Urothelium cell line (cell line): ENCODE measurements at regions not wholly inside any gene's neighbourhood (a gene's known extent, or its start where the extent isn't known, plus 50 kb on each side); places are given as distances from the start of the nearest gene placed in this dataset.
A peak's percentile ranks its signal among the peaks of the same experiment; 100 is the strongest.

Source experiments
- DNase-seq: peaks from one replicate; pipeline ENCODE4 v3.0.0; 2011; ENCODE audit warnings: low spot score, mixed read lengths
- FAIRE-seq: peaks from 2 replicates; lab custom pipeline; 2011; peaks lifted over from hg19 to GRCh38; lab: Jason Lieb, UNC

DNA sequence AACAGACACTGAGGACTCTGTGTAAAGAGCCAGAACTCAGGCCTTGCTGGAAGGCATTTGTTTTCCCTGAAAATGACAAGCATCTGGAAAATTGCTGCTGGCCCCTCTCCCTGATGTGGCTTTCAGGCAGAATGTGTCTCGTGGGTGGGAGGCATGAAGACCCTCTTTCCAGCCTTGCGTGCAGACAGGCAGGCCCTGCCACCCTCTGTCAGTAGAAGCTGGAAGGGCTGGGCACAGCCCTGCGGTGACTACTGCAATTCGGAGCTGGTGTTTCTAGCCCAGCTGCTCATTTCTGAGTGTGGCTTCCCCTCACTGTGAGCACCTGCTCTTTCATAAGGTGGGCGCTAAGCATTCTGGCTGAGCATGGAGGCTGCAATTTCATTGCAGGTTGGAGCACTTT, 349.9 kb downstream of the PTPRU start:
- no peak for FAIRE-seq

DNA sequence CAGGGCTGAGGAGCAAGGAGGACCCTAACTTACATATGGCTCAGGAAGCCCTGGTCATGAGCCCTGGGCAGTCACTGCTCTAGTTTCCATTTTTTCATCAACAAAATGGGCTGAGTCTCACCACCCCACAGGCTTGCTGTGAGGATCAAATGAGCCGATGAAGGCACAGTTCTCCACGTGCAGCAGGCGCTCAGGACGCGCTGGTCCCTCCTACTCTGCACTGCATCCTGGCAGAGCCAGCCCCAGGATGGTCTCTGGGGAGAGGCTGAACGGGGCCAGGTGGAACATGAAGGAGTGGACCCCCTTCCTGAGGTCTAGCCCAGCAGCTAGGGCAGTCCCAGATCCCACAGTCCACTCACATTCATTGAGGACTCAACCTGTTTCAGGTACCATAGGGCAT, 349.3 kb downstream of the PTPRU start:
- FAIRE-seq (no peak), DNase-seq (no peak)

More for the DNA sequence above, 349.9 kb downstream of the PTPRU start:
- DNase-seq, result no peak

DNA sequence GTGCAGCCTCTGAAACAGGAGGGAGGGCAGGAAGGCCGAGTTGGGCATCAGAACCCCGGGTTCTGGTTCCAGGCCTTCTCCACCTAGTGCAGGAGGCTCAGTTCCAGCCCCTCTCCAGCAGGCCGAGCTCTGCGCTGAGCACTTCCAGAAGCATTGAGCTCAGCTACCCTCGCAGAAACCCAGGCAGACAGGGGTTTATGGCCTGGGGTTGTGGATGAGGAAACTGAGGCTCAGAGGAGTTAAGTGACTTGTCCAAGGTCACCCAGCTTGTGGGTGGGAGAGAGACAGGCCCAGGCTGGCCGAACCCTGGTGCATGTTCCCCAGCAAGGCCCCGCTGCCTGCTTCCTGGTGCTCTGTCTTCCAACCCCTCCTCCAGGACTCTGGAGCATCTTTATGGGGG, 348.9 kb downstream of the PTPRU start:
- no peak for FAIRE-seq
- no peak for DNase-seq

DNA sequence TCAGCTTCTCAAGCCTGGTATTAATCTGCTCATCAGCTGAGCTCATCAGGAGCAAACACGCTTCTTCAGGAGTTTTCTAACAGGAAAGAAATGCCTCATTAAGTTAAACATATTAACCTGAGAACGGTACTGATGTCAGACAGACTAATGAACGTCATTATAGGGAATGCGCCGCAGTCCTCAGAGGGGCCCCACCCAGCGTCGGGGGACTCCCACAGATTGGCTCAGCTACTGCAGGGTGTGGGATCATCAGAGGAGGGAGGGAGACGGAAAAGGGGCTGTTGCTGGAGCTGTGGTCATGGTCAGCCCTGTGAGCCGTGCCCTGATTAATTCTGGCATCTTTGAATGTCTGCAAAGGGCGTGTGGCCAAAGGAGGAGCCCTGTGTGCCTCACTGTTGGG, 348.5 kb downstream of the PTPRU start:
- DNase-seq, result no peak
- no peak for FAIRE-seq

DNA sequence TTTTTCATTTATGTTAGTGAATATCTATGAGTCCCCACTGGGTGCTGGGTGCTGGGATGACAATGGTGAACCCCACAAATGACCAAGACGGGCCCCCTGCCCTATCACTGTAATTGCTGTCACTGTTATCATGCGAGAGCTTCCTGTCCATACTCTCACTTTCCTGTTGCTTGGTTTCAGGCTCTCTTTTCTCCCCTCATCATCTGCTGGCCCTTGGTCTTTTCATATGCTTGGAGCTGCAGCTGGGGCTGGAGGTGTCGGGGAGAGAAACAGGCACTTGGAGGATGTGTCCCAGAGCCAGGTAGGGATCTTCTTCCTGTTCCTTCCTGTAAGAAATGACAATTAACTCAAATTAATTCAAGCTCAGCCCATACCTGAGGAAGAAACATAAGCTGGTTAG, 348.0 kb downstream of the PTPRU start:
- FAIRE-seq (no peak), DNase-seq (no peak)

DNA sequence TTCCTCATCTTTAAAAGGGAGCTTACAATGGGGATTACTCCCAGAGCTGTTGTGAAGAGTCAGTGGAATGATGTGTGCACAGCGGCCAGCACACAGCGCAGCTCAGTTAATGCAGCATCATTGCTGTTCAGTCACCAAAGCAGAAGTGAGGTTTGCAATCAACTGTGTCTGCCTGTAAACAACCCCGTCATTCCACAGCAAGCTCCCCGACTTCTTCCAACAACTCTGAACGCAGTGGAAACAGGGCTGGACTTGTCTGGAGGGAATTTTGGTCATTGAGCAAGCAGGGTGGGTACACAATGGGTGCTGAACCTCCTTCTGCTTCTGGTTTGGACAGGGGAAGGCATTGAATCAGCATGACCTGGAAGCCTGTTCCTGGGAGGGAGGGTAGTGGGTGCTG, 347.4 kb downstream of the PTPRU start:
- DNase-seq (no peak), FAIRE-seq (no peak)

DNA sequence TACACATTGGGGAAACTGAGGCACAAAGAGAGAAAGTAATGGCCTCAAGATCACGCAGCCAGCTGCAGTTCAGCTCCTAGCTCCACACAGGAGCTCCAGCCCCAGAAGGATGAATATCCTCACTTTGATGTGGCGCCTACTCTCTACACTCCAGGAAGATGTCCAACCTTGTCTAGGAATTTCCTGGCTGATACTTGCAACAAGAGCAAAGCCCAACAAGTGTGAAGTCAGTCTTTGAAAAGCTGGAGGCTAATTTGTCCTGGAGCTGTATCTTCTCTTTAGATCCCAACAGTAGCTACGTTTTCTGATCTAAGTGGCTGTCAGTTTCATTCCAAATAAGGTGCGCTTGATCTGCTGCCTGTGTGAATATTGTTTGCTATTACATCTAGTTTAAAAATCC, 344.9 kb downstream of the PTPRU start:
- no peak for DNase-seq
- FAIRE-seq, result no peak

DNA sequence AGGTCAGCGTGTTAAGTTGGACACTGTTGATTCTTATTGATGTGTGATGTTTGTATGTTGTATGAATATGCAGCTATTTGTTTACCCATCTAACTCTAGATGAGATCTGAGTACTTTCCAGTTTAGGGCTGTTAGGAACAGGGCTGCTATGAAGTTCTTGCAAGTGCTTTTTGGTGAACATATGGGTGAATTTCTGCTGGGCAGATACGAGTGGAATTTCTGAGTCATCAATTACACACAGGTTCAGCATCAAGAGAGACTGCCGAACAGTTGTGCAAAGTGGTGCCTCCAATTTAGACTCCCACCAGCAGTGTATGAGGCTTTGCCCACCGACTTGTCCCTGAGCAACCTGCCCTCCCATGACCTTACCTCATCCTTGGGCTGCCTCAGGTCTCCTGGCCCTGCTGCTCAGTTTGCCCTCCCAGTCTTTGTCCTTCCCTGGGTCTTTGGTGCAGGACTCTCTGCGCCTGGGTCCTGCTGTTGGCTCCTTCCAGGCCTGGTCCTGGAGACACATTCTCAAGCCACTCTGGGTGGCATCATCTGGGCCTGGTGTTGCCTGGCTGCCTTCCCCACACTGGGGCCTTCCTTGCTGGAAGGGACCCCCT, 343.6 kb downstream of the PTPRU start:
- DNase-seq (peak; percentile 68), FAIRE-seq (peak; percentile 27)

DNA sequence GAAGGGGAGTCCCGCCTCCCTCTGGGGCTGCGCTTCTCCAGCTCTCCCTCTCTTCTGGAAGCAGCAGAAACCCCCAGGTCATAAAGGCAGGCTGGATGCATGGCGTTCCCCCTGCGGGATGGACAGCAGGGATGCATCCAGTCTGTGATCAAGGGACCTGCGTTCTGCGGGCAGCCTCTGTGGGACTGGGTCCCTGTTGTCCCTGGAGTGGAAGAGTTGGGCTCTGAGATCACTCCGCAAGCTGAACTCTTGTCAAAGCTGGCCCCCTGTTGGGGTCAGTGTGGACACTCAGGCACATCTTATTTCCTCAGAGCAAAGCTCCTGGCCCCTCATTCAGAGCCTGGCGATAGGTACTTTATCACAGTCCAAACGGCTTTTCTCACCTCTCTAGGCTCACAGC, 341.2 kb downstream of the PTPRU start:
- FAIRE-seq (no peak), DNase-seq (no peak)

DNA sequence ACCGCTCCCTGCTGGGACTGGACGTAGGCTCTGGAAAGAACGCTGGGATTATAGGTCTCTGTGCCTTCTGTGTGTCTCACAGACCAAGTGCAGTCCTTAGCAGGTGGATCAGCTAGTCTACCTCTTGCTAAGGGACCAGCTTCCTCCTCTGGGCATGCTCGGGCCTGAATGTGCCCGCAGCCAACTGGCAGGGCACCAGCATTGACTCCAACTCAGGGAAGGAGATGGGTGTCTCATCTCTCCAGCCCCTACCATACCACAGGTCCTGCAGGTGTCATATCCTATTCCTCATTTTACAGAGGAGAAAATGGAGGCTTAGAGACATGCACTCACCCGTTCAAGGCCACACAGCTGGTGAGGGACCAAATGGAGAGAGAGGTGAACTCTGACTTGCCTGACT, 340.2 kb downstream of the PTPRU start:
- no peak for DNase-seq
- FAIRE-seq, result no peak

DNA sequence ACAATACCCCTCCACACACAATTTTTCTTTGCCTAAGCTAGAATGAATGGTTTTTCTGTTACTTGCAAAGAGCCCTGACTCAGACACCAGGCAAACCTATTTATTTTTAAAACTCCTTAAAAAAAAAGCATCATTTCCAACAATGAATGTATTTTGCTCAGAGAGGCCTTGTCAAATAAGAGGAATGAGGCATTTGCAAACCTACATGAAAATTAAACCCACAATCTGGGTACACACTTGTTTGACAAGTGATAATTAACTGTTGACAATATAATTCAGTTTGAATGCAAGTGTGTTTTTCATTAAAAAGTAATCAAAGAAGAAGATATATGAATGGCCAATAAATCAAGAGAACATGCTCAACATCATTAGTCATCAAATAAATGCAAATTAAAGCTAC, 339.5 kb downstream of the PTPRU start:
- FAIRE-seq, result no peak
- no peak for DNase-seq

DNA sequence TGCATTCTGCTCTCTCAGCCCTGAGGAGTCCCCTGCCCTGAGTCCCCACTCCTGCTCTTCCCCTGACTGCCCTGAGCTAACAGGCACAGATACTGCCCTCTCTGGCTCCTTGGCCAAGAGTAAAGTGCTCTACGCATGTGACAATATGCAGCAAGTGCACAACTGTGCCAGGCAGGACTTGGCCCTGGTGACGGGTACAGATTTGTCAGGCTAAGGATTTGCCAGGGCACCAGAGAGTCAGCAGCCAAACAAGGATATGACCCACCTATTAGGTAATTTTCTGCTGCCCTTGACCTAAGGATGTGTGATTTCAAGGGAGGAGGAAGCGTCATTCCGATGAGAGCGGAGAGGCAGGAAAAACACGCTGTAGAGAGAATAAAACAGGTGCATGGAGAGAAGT, 339.0 kb downstream of the PTPRU start:
- FAIRE-seq (peak; percentile 86), DNase-seq (no peak)

DNA sequence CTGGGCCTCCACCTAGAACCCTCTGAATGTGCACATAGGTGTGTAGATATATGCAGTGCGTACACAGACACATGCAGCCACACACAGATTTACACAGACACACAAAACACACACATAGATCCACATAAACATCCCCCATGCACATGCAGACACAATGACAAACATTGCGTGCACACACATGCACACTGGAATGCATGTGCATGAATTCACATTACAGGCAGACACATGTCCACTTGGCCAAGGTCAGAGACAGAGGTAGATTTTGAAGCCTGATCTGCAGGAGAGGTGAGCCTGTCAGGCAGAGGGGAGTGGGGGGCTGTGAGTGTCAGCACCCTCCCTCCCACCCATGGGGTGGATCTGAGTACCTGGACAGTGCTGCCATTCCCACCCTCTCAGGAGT, 338.5 kb downstream of the PTPRU start:
- FAIRE-seq (peak; percentile 90), DNase-seq (no peak)

DNA sequence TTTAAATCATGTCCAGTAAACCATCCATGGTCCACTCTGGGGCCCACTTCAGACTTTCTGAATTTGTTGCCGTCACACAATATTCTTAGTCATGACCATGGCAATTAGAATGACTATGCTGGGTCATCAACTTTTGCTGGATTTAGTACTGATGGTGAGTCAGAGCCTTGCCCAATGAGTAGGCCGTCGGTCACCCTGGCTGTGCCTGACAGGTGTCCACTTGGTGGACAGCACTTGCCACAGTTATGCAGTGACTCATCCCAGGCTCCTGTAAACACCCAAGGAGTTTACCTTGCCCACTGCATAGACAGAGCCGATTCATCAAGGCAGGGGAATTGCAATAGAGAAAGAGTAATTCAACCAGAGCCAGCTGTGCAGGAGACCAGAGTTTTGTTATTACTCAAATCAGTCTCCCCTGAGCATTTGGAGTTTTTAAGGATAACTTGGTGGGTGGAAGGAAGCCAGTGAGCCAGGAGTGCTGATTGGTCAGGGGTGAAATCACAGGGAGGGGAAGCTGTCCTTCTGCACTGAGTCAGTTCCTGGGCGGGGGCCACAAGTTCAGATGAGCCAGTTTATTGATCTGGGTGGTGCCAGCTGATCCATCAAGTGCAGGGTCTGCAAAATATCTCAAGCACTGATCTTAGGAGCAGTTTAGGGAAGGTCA, 333.8 kb downstream of the PTPRU start:
- DNase-seq (peak; percentile 93), FAIRE-seq (peak; percentile 97)

DNA sequence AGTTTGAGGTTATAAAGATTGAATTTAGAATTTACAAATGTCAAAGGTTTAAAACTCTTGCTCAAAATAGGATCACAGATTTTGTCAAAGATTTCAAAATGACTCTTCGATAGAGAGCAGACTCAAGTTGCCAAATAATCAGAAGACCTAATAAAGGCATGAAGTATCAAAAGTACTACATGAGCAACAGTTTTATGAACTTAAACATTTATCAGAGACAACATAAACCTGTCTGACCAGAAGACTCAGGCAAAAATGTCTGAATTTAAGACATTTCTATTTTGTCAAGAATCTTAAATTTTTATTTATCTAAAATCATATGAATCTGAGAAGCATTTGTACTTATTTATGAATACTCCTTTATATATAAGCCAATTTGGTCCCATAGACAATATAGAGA, 330.9 kb downstream of the PTPRU start:
- DNase-seq, result no peak
- FAIRE-seq, result no peak

DNA sequence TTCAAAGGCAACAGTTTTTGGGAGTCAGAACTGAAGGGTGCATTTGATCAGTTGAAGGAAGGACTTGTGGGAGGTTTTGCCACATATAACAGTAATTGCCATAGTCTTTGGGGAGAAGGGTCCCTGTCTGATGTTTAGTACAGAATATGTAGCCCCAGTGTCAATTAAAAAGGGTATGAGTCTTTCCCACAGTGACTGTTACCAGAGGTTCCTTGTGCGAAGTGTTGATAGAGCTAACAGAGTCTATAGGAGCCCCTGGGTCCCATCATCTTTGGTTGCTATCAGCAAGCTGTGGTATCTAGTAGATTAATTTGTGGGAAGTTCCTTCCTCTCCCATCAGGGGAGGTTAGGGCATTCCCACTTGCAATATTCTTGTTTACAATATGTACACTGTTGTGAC, 329.2 kb downstream of the PTPRU start:
- FAIRE-seq (no peak), DNase-seq (no peak)

DNA sequence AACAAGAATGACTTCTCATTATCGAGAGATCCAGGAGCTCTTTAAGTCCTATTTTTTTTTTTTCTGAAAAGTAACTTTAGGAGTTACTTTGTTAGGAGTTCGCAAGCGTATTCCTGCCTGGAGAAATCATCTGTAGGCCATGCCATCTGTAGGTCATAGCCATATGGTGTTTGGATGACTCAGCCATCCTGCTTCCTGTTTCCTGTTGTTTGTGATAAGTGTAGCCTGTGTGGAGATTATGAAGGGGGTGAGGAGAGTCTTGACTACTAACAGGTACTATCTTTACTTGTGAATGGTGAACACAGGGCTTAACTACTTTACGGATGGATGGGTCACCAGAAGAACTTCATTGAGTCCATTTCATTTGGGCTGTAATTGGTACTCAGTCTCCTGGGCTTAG, 327.2 kb downstream of the PTPRU start:
- no peak for FAIRE-seq

DNA sequence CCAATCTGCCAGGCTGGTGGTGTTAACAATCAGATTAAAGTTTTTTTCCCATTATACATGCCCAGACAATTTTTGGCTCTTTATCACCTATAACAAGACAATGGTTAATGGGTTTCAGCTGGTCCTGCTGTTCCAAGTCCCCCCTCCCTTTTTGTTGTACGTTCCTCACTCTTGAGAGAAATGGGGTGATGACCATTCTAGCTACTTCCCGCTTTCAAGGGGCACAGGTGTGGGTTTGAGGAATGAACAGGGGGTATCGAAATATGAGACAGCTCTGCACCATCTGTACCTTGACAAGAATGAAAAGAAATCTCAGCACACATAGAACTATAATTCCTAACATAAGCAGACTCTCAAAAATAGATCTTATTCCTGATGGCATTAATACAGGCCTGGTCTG, 326.8 kb downstream of the PTPRU start:
- FAIRE-seq, result no peak
- DNase-seq, result no peak

More for the DNA sequence above, 327.2 kb downstream of the PTPRU start:
- DNase-seq, result no peak

DNA sequence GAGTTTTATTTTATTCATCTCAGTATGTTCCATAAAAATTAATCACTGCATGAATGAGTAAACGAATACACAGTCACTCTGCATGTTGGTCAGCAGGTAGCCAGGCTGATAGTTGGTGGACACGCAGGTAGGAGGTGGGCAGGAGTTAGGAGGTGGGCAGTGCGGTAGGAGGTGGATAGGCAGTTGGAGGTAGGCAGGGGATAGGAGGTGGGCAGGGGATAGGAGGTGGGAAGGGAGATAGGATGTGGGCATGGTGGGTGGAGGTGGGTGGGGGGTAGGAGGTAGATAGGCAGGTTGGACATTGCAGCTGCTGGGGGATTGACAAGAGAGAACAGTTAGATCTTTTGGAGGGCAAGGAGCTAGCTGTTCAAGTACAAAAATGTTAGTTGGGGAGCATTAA, 322.7 kb downstream of the PTPRU start:
- no peak for DNase-seq
- FAIRE-seq, result no peak

DNA sequence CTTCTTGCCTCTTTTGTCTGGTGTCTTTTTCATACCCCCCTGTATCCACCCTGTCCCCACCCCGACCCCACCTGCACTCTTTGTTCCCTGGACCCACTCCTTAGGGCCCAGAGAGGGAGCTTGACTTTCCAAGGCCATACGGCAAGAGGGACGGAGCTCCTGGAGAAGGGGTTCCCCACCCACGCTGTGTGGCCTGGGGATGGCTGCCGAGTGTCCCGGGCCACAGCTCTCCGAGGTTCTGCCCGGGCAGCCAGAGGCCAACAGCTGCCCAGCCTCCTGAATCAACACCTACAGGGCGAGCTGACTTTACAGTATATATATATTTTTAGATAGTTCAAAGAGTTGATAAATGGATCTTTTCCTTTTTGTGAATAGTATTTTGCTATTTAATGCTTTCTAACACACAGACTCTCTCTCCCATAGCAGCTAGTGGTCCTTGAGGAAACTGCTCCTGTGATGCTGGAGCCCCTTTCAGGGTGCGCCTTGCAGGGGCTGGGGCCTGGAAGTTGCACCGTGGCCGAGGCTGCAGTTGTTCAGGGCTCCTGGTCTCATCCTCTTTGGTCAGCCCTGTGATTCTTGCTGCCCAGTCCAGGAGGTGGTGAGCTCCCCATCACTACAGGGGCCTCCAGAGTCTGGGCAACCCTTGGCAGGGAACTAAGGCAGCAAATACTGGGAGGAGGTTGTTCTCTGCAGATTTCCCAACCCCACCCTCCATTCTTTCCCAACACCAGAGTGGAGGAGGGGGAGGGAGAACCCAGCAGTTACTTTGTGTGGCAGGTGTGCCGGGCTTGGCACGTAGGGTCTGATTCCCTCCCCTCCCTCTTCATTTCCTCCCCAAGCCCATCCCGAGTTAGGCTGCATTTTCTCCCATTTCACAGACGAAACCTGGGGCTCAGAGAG, 321.6 kb downstream of the PTPRU start:
- no peak for FAIRE-seq
- DNase-seq, result no peak

DNA sequence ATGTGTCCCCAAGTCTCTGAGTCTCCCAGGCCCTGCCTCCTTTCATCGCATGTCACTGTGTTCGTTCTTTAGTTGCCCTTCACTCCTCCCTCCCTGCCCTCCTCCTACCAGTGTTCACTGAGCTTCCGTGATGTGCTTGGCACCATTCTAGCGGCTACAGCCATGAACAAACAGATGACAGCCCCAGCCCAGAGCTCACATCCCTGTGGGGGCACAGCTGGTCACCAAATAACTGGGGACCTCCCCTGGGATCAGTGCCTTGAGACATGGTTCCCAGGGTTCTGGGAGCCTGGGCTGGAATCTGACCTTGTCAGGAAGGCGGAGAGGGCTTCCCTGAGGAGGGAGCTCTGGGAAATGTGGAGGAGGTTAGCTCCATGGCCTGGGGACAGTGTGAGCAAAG, 320.7 kb downstream of the PTPRU start:
- no peak for DNase-seq
- FAIRE-seq, result no peak

DNA sequence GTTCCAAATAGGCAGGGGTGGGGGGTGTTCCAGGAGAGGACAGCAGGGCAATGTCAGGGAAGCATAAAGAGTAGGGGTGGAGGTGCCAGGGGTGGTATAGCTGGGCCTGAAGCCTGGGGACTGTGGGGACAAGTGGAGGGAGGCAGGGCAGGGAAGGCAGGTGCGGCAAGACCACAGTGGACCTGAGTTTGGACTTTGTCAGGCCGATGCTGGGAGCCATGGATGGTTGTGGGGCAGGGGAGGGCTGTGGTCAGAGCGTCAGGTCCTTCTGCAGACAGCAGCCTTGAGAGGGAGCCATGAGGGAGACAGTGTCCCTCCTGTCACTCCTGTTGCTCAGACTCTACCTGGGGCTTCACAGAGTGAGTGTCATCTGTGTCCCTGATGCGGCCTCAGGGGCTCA, 320.3 kb downstream of the PTPRU start:
- DNase-seq (no peak), FAIRE-seq (no peak)
